ENCODE measurements at regions not wholly inside any gene's neighbourhood (a gene's known extent, or its start where the extent isn't known, plus 50 kb on each side); places are given as distances from the start of the nearest gene placed in this dataset.

- TF ChIP-seq, protein P1, sequence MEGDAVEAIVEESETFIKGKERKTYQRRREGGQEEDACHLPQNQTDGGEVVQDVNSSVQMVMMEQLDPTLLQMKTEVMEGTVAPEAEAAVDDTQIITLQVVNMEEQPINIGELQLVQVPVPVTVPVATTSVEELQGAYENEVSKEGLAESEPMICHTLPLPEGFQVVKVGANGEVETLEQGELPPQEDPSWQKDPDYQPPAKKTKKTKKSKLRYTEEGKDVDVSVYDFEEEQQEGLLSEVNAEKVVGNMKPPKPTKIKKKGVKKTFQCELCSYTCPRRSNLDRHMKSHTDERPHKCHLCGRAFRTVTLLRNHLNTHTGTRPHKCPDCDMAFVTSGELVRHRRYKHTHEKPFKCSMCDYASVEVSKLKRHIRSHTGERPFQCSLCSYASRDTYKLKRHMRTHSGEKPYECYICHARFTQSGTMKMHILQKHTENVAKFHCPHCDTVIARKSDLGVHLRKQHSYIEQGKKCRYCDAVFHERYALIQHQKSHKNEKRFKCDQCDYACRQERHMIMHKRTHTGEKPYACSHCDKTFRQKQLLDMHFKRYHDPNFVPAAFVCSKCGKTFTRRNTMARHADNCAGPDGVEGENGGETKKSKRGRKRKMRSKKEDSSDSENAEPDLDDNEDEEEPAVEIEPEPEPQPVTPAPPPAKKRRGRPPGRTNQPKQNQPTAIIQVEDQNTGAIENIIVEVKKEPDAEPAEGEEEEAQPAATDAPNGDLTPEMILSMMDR (IDR thresholded peaks at IDR 0.05 in 2 of 3, conservative IDR thresholded peaks at IDR 0.05 in 1 of 3; ENCODE audit: control insufficient read depth in 2 of 3, extremely low read depth in 1 of 3, insufficient read depth in 1 of 3, low read depth in 3 of 3, low read length in 3 of 3), result no peak
- TF ChIP-seq NKRF (conservative IDR thresholded peaks at IDR 0.05), result no peak
- no peak for TF ChIP-seq MEF2B (IDR thresholded peaks at IDR 0.05; ENCODE audit: partially characterized antibody, poor library complexity, severe bottlenecking)
- TF ChIP-seq, protein P2, sequence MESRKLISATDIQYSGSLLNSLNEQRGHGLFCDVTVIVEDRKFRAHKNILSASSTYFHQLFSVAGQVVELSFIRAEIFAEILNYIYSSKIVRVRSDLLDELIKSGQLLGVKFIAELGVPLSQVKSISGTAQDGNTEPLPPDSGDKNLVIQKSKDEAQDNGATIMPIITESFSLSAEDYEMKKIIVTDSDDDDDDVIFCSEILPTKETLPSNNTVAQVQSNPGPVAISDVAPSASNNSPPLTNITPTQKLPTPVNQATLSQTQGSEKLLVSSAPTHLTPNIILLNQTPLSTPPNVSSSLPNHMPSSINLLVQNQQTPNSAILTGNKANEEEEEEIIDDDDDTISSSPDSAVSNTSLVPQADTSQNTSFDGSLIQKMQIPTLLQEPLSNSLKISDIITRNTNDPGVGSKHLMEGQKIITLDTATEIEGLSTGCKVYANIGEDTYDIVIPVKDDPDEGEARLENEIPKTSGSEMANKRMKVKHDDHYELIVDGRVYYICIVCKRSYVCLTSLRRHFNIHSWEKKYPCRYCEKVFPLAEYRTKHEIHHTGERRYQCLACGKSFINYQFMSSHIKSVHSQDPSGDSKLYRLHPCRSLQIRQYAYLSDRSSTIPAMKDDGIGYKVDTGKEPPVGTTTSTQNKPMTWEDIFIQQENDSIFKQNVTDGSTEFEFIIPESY (IDR thresholded peaks at IDR 0.05), result no peak
- no peak for TF ChIP-seq EGR1 (IDR thresholded peaks at IDR 0.05; ENCODE audit: borderline replicate concordance in 1 of 2, low read depth in 2 of 2, low read length in 2 of 2)
- no peak for TF ChIP-seq SIX5 (IDR thresholded peaks at IDR 0.05; ENCODE audit: low read depth, low read length, severe bottlenecking)
- TF ChIP-seq, protein P3, sequence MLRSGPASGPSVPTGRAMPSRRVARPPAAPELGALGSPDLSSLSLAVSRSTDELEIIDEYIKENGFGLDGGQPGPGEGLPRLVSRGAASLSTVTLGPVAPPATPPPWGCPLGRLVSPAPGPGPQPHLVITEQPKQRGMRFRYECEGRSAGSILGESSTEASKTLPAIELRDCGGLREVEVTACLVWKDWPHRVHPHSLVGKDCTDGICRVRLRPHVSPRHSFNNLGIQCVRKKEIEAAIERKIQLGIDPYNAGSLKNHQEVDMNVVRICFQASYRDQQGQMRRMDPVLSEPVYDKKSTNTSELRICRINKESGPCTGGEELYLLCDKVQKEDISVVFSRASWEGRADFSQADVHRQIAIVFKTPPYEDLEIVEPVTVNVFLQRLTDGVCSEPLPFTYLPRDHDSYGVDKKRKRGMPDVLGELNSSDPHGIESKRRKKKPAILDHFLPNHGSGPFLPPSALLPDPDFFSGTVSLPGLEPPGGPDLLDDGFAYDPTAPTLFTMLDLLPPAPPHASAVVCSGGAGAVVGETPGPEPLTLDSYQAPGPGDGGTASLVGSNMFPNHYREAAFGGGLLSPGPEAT (IDR thresholded peaks at IDR 0.05; ENCODE audit: low read depth), result no peak
- TF ChIP-seq, protein P4, sequence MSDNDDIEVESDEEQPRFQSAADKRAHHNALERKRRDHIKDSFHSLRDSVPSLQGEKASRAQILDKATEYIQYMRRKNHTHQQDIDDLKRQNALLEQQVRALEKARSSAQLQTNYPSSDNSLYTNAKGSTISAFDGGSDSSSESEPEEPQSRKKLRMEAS (IDR thresholded peaks at IDR 0.05; ENCODE audit: low read depth, low read length), result no peak
Observed at GRCh38 chr7:82675396-82675795, 231.8 kb upstream of the CACNA2D1 start.
